ENCODE measurements at regions not wholly inside any gene's neighbourhood (a gene's known extent, or its start where the extent isn't known, plus 50 kb on each side); places are given as distances from the start of the nearest gene placed in this dataset.

DNA sequence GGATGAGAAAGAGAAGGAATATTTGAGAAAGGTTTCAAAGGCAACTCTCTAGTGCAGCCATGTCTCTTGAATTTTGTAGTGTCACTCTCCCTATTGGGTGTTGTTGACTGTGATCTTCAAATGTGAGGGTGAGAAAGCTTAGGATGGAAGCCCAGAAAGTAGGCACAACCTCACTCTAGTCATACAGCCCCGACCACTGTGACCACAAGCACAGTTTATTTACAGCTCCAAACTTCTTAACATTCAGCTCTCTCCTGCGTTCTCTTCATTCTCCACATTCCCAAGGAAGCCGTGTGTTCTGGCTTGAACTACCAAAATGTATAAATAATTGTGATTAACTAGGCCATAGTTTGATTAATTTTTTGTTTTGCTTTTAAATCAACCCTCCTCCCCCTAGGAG lies 542.9 kb downstream of the LRRC70 start:
- H3K27ac ChIP-seq (ENCODE audit: low read length) = no peak overlapping the region
- H3F3A ChIP-seq (ENCODE audit: insufficient read depth, low read length, poor library complexity, severe bottlenecking) = no peaks in the 10 kb centered on the region
- H4K20me1 ChIP-seq (ENCODE audit: insufficient read depth) = no peaks in the 10 kb centered on the region
- H3K79me2 ChIP-seq (replicated peaks; ENCODE audit: insufficient read depth, low read length) = no peaks in the 10 kb centered on the region
- H3K9me2 ChIP-seq (ENCODE audit: insufficient read depth, low read length) = no peaks in the 10 kb centered on the region
- H3K9me3 ChIP-seq (ENCODE audit: low read length) = no peaks in the 10 kb centered on the region
- no peak overlapping the region for H3K4me3 ChIP-seq (ENCODE audit: low read length)
- no peak overlapping the region for H2AFZ ChIP-seq (ENCODE audit: low read depth, low read length)
- no peaks in the 10 kb centered on the region for H3K36me3 ChIP-seq (ENCODE audit: insufficient read depth, low read length)
- H3K4me2 ChIP-seq (ENCODE audit: low read length) = no peak overlapping the region
- no peaks in the 10 kb centered on the region for H3K27me3 ChIP-seq (ENCODE audit: insufficient read depth, low read depth, low read length)
- TF ChIP-seq RAD21 (conservative IDR thresholded peaks at IDR 0.05) = no peak
- no peak for TF ChIP-seq MXI1 (conservative IDR thresholded peaks at IDR 0.05; ENCODE audit: poor library complexity, severe bottlenecking)
- TF ChIP-seq EZH2 (IDR thresholded peaks at IDR 0.05; ENCODE audit: borderline replicate concordance, insufficient read depth, low read length, poor library complexity, severe bottlenecking) = no peak
- TF ChIP-seq EP300 (conservative IDR thresholded peaks at IDR 0.05; ENCODE audit: poor library complexity, severe bottlenecking) = no peak
- TF ChIP-seq SMC3 (conservative IDR thresholded peaks at IDR 0.05; ENCODE audit: poor library complexity) = no peak
- TF ChIP-seq TAF1 (IDR thresholded peaks at IDR 0.05; ENCODE audit: low read depth) = no peak
- no peak for TF ChIP-seq POLR2AphosphoS5 (IDR thresholded peaks at IDR 0.05)
- TF ChIP-seq, protein P1, sequence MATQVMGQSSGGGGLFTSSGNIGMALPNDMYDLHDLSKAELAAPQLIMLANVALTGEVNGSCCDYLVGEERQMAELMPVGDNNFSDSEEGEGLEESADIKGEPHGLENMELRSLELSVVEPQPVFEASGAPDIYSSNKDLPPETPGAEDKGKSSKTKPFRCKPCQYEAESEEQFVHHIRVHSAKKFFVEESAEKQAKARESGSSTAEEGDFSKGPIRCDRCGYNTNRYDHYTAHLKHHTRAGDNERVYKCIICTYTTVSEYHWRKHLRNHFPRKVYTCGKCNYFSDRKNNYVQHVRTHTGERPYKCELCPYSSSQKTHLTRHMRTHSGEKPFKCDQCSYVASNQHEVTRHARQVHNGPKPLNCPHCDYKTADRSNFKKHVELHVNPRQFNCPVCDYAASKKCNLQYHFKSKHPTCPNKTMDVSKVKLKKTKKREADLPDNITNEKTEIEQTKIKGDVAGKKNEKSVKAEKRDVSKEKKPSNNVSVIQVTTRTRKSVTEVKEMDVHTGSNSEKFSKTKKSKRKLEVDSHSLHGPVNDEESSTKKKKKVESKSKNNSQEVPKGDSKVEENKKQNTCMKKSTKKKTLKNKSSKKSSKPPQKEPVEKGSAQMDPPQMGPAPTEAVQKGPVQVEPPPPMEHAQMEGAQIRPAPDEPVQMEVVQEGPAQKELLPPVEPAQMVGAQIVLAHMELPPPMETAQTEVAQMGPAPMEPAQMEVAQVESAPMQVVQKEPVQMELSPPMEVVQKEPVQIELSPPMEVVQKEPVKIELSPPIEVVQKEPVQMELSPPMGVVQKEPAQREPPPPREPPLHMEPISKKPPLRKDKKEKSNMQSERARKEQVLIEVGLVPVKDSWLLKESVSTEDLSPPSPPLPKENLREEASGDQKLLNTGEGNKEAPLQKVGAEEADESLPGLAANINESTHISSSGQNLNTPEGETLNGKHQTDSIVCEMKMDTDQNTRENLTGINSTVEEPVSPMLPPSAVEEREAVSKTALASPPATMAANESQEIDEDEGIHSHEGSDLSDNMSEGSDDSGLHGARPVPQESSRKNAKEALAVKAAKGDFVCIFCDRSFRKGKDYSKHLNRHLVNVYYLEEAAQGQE (IDR thresholded peaks at IDR 0.05; ENCODE audit: borderline replicate concordance) = no peak
- TF ChIP-seq, protein P2, sequence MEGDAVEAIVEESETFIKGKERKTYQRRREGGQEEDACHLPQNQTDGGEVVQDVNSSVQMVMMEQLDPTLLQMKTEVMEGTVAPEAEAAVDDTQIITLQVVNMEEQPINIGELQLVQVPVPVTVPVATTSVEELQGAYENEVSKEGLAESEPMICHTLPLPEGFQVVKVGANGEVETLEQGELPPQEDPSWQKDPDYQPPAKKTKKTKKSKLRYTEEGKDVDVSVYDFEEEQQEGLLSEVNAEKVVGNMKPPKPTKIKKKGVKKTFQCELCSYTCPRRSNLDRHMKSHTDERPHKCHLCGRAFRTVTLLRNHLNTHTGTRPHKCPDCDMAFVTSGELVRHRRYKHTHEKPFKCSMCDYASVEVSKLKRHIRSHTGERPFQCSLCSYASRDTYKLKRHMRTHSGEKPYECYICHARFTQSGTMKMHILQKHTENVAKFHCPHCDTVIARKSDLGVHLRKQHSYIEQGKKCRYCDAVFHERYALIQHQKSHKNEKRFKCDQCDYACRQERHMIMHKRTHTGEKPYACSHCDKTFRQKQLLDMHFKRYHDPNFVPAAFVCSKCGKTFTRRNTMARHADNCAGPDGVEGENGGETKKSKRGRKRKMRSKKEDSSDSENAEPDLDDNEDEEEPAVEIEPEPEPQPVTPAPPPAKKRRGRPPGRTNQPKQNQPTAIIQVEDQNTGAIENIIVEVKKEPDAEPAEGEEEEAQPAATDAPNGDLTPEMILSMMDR (IDR thresholded peaks at IDR 0.05; ENCODE audit: poor library complexity, severe bottlenecking) = no peak
- H3K9ac ChIP-seq (ENCODE audit: low read length) = no peak overlapping the region

DNA sequence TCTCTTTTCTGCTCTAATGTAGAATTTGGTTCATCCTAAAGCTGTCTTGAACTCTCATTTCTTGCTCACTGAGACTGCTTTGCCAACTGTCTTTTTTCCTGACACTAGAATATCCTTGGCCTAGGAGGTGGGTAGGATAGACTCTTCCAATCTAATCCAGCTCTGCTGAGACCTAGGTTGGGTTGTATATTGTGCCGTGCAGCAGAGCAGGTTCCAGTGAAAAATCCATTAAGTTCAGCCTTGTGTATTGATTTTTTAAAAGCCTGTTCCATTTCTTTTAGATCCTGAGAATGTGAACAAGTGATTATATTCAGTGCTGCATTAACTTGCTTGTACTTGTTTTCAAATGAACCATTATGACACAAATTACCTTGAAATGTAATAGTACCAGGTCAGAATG lies 539.6 kb downstream of the LRRC70 start:
- no peaks in the 10 kb centered on the region for H3K27me3 ChIP-seq (ENCODE audit: insufficient read depth, low read depth, low read length)
- no peaks in the 10 kb centered on the region for H4K20me1 ChIP-seq (ENCODE audit: insufficient read depth)
- H3K9ac ChIP-seq (ENCODE audit: low read length) = no peak overlapping the region
- H3K4me3 ChIP-seq (ENCODE audit: low read length) = no peak overlapping the region
- H3K27ac ChIP-seq (ENCODE audit: low read length) = no peak overlapping the region
- no peak overlapping the region for H3K4me2 ChIP-seq (ENCODE audit: low read length)
- no peaks in the 10 kb centered on the region for H3K9me2 ChIP-seq (ENCODE audit: insufficient read depth, low read length)
- TF ChIP-seq EP300 (conservative IDR thresholded peaks at IDR 0.05; ENCODE audit: poor library complexity, severe bottlenecking) = no peak
- no peak for TF ChIP-seq SMC3 (conservative IDR thresholded peaks at IDR 0.05; ENCODE audit: poor library complexity)
- TF ChIP-seq EZH2 (IDR thresholded peaks at IDR 0.05; ENCODE audit: borderline replicate concordance, insufficient read depth, low read length, poor library complexity, severe bottlenecking) = no peak
- TF ChIP-seq TAF1 (IDR thresholded peaks at IDR 0.05; ENCODE audit: low read depth) = no peak
- TF ChIP-seq, protein P1 (IDR thresholded peaks at IDR 0.05; ENCODE audit: borderline replicate concordance) = no peak
- TF ChIP-seq, protein P2 (IDR thresholded peaks at IDR 0.05; ENCODE audit: poor library complexity, severe bottlenecking) = no peak
- no peak for TF ChIP-seq POLR2AphosphoS5 (IDR thresholded peaks at IDR 0.05)
- TF ChIP-seq MXI1 (conservative IDR thresholded peaks at IDR 0.05; ENCODE audit: poor library complexity, severe bottlenecking) = no peak
- no peak for TF ChIP-seq RAD21 (conservative IDR thresholded peaks at IDR 0.05)
- H3K36me3 ChIP-seq (ENCODE audit: insufficient read depth, low read length) = no peaks in the 10 kb centered on the region
- H3K9me3 ChIP-seq (ENCODE audit: low read length) = no peaks in the 10 kb centered on the region
- H2AFZ ChIP-seq (ENCODE audit: low read depth, low read length) = no peak overlapping the region
- H3F3A ChIP-seq (ENCODE audit: insufficient read depth, low read length, poor library complexity, severe bottlenecking) = no peaks in the 10 kb centered on the region
- no peaks in the 10 kb centered on the region for H3K79me2 ChIP-seq (replicated peaks; ENCODE audit: insufficient read depth, low read length)
